ENCODE measurements at regions not wholly inside any gene's neighbourhood (a gene's known extent, or its start where the extent isn't known, plus 50 kb on each side); places are given as distances from the start of the nearest gene placed in this dataset.

- TF ChIP-seq YY1 (IDR thresholded peaks at IDR 0.05; ENCODE audit: insufficient read depth, insufficient read length) (no peak), ZNF274 (IDR thresholded peaks at IDR 0.05; ENCODE audit: low read depth, low read length) (no peak), SUZ12 (IDR thresholded peaks at IDR 0.05; ENCODE audit: extremely low read depth, insufficient read depth, insufficient read length) (no peak)
- no peaks in the 10 kb centered on the region for H3K4me1 ChIP-seq (ENCODE audit: insufficient read depth, insufficient read length)
- H3K4me3 ChIP-seq (ENCODE audit: insufficient read length, low read depth) = no peak overlapping the region
- no peaks in the 10 kb centered on the region for H3K27me3 ChIP-seq (ENCODE audit: insufficient read depth, insufficient read length)
- H3K36me3 ChIP-seq (ENCODE audit: insufficient read depth, insufficient read length, low read length) = no peaks in the 10 kb centered on the region
- no peaks in the 10 kb centered on the region for H3K9me3 ChIP-seq (ENCODE audit: insufficient read depth, low read length)
- H3K9ac ChIP-seq (ENCODE audit: insufficient read length, low read depth) = no peak overlapping the region
- DNase-seq (ENCODE audit: low read depth, low spot score) = no peak
Measured at GRCh38 chr2:8002765-8003393, 679.0 kb upstream of the ID2 start.

DNA sequence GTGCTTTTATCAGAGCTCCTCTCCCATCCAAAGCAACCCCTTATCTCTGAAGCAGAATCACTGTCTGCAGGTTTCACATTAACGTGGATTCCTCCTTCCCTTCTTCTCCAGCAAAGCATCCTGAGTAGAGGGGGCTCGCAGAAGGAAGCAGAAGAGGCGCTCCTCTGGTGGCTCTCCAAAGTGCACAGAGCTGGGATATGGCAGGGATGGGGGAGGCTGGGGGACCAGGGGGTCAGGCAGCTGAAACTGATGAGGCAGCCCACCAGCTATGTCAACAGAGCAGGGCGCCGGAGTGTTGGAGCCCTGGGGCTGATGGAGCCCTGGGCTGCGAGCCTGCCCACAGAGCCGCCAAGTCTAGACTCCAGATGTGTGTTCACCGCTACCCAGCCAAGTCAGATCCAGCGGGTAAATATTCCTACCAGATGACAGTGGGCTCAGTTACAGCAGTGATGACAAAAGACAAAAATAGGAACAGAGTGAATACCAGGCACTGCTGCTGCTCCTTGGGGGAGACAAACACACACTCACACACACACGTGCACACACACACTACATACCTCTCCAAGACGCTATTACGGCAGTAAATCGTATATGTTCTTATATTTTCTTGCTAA, 678.3 kb upstream of the ID2 start:
- TF ChIP-seq YY1 (IDR thresholded peaks at IDR 0.05; ENCODE audit: insufficient read depth, insufficient read length) (no peak), SUZ12 (IDR thresholded peaks at IDR 0.05; ENCODE audit: extremely low read depth, insufficient read depth, insufficient read length) (no peak), ZNF274 (IDR thresholded peaks at IDR 0.05; ENCODE audit: low read depth, low read length) (no peak)
- Histone ChIP-seq H3K9me3 (ENCODE audit: insufficient read depth, low read length) (0 out of 2 replicates have a peak, but pooled peaks cover 4% of the 10 kb centered on the region), H3K9ac (ENCODE audit: insufficient read length, low read depth) (no peak overlapping the region), H3K4me3 (ENCODE audit: insufficient read length, low read depth) (no peak overlapping the region), H3K36me3 (ENCODE audit: insufficient read depth, insufficient read length, low read length) (no peaks in the 10 kb centered on the region), H3K4me1 (ENCODE audit: insufficient read depth, insufficient read length) (no peaks in the 10 kb centered on the region), H3K27me3 (ENCODE audit: insufficient read depth, insufficient read length) (no peaks in the 10 kb centered on the region)
- no peak for DNase-seq (ENCODE audit: low read depth, low spot score)

- Histone ChIP-seq H3K4me1 (ENCODE audit: insufficient read depth, insufficient read length) (no peaks in the 10 kb centered on the region), H3K9me3 (ENCODE audit: insufficient read depth, low read length) (peaks cover 4% of the 10 kb centered on the region; the same call in 1 of the 2 replicates), H3K4me3 (ENCODE audit: insufficient read length, low read depth) (no peak overlapping the region), H3K9ac (ENCODE audit: insufficient read length, low read depth) (no peak overlapping the region), H3K27me3 (ENCODE audit: insufficient read depth, insufficient read length) (no peaks in the 10 kb centered on the region), H3K36me3 (ENCODE audit: insufficient read depth, insufficient read length, low read length) (no peaks in the 10 kb centered on the region)
- no peak for DNase-seq (ENCODE audit: low read depth, low spot score)
- TF ChIP-seq SUZ12 (IDR thresholded peaks at IDR 0.05; ENCODE audit: extremely low read depth, insufficient read depth, insufficient read length) (no peak), YY1 (IDR thresholded peaks at IDR 0.05; ENCODE audit: insufficient read depth, insufficient read length) (no peak), ZNF274 (IDR thresholded peaks at IDR 0.05; ENCODE audit: low read depth, low read length) (no peak)
Measured at GRCh38 chr2:8004250-8004681, 677.6 kb upstream of the ID2 start.

GRCh38 chr2:8006181-8006580, 675.7 kb upstream of the ID2 start:
- no peaks in the 10 kb centered on the region for H3K27me3 ChIP-seq (ENCODE audit: insufficient read depth, insufficient read length)
- no peaks in the 10 kb centered on the region for H3K4me1 ChIP-seq (ENCODE audit: insufficient read depth, insufficient read length)
- TF ChIP-seq YY1 (IDR thresholded peaks at IDR 0.05; ENCODE audit: insufficient read depth, insufficient read length) (no peak), ZNF274 (IDR thresholded peaks at IDR 0.05; ENCODE audit: low read depth, low read length) (no peak), SUZ12 (IDR thresholded peaks at IDR 0.05; ENCODE audit: extremely low read depth, insufficient read depth, insufficient read length) (no peak)
- H3K9me3 ChIP-seq (ENCODE audit: insufficient read depth, low read length) = peaks cover 4% of the 10 kb centered on the region; the same call in 1 of the 2 replicates
- H3K4me3 ChIP-seq (ENCODE audit: insufficient read length, low read depth) = no peak overlapping the region
- no peak for DNase-seq (ENCODE audit: low read depth, low spot score)
- H3K9ac ChIP-seq (ENCODE audit: insufficient read length, low read depth) = no peak overlapping the region
- no peaks in the 10 kb centered on the region for H3K36me3 ChIP-seq (ENCODE audit: insufficient read depth, insufficient read length, low read length)

DNA sequence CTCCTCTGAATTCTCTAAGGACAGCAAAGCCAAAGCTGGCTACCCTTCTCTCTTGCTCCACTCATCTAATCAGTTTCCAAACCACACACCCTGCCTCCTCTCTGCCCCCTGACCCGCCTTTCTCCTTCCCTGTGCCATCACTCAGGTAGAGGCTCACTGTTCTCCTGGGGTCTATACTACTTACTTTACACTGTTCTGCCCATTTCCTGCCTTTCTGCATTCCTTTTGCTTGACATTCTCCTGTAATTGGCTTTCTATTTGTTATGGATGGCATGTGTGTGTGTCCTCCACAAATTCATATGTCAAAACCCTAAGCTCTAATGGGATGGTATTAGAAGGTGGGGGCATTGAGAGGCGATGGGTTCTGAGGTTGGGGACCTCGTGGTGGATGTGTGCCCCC, 675.2 kb upstream of the ID2 start:
- H3K9ac ChIP-seq (ENCODE audit: insufficient read length, low read depth) = no peak overlapping the region
- no peak overlapping the region for H3K4me3 ChIP-seq (ENCODE audit: insufficient read length, low read depth)
- H3K27me3 ChIP-seq (ENCODE audit: insufficient read depth, insufficient read length) = no peaks in the 10 kb centered on the region
- H3K36me3 ChIP-seq (ENCODE audit: insufficient read depth, insufficient read length, low read length) = no peaks in the 10 kb centered on the region
- no peak for DNase-seq (ENCODE audit: low read depth, low spot score)
- H3K9me3 ChIP-seq (ENCODE audit: insufficient read depth, low read length) = peaks cover 4% of the 10 kb centered on the region; the same call in 1 of the 2 replicates
- H3K4me1 ChIP-seq (ENCODE audit: insufficient read depth, insufficient read length) = no peaks in the 10 kb centered on the region
- TF ChIP-seq ZNF274 (IDR thresholded peaks at IDR 0.05; ENCODE audit: low read depth, low read length) = no peak

GRCh38 chr2:8009010-8009597, 672.8 kb upstream of the ID2 start:
- Histone ChIP-seq H3K9me3 (ENCODE audit: insufficient read depth, low read length) (peaks cover 4% of the 10 kb centered on the region; the same call in 1 of the 2 replicates), H3K9ac (ENCODE audit: insufficient read length, low read depth) (no peak overlapping the region), H3K4me3 (ENCODE audit: insufficient read length, low read depth) (no peak overlapping the region), H3K36me3 (ENCODE audit: insufficient read depth, insufficient read length, low read length) (no peaks in the 10 kb centered on the region), H3K4me1 (ENCODE audit: insufficient read depth, insufficient read length) (no peaks in the 10 kb centered on the region), H3K27me3 (ENCODE audit: insufficient read depth, insufficient read length) (no peaks in the 10 kb centered on the region)
- TF ChIP-seq SUZ12 (IDR thresholded peaks at IDR 0.05; ENCODE audit: extremely low read depth, insufficient read depth, insufficient read length) (no peak), ZNF274 (IDR thresholded peaks at IDR 0.05; ENCODE audit: low read depth, low read length) (no peak), YY1 (IDR thresholded peaks at IDR 0.05; ENCODE audit: insufficient read depth, insufficient read length) (no peak)
- no peak for DNase-seq (ENCODE audit: low read depth, low spot score)

GRCh38 chr2:8015848-8016600, 665.8 kb upstream of the ID2 start:
- Histone ChIP-seq H3K27me3 (ENCODE audit: insufficient read depth, insufficient read length) (no peaks in the 10 kb centered on the region), H3K4me3 (ENCODE audit: insufficient read length, low read depth) (no peak overlapping the region), H3K9ac (ENCODE audit: insufficient read length, low read depth) (no peak overlapping the region), H3K36me3 (ENCODE audit: insufficient read depth, insufficient read length, low read length) (no peaks in the 10 kb centered on the region), H3K4me1 (ENCODE audit: insufficient read depth, insufficient read length) (no peaks in the 10 kb centered on the region), H3K9me3 (ENCODE audit: insufficient read depth, low read length) (no peaks in the 10 kb centered on the region)
- TF ChIP-seq ZNF274 (IDR thresholded peaks at IDR 0.05; ENCODE audit: low read depth, low read length) (no peak), SUZ12 (IDR thresholded peaks at IDR 0.05; ENCODE audit: extremely low read depth, insufficient read depth, insufficient read length) (no peak), YY1 (IDR thresholded peaks at IDR 0.05; ENCODE audit: insufficient read depth, insufficient read length) (no peak)
- no peak for DNase-seq (ENCODE audit: low read depth, low spot score)

All from NT2/D1 (cell line).